HG03460 (cell line): ENCODE measurements at regions not wholly inside any gene's neighbourhood (a gene's known extent, or its start where the extent isn't known, plus 50 kb on each side); places are given as distances from the start of the nearest gene placed in this dataset.

ENCODE experiments used
- ATAC-seq: cut with Tn5 transposase; IDR thresholded peaks from one replicate; pipeline ENCODE4 v1.9.1; 2021; ENCODE audit not compliant: unreplicated experiment

DNA sequence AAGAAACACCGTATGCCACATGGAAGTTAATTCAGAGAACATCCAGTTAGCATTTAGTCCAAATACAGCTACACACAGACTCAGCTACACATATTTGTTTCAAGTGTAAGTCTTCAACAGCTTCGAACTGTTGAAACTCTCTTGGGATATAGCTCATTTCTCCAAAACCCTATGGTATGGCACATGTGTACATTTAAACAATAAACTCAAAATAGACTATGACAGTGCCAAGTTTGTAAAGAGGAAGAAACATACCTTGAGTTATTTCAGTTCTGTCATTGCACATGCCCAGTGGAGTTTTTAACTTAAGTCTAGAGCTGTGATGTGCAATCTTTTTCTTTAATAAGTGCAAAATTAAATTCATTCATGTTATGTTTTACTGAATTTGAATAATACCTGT is 155.1 kb upstream of the RAI14 start:
- ATAC-seq, result no peak

DNA sequence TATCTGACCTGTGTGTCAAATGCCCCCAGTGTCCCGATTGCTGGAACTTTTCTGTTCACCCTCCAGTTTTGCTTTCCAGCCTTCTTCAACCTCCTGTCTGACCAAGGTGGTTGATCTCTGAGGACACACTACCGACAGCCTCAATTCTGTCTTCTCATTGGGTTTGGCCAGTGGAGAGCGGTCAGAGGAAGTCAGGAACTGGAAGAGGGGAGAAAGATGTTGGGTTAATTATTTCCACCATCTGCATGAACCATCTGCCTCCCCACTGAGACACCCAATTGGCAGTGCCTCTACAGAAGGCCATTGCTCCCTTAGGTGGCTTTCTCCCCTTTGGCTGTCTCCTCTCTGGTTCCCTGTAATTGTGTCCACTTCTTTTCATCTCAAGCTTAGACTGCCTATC is 154.3 kb upstream of the RAI14 start:
- no peak for ATAC-seq

DNA sequence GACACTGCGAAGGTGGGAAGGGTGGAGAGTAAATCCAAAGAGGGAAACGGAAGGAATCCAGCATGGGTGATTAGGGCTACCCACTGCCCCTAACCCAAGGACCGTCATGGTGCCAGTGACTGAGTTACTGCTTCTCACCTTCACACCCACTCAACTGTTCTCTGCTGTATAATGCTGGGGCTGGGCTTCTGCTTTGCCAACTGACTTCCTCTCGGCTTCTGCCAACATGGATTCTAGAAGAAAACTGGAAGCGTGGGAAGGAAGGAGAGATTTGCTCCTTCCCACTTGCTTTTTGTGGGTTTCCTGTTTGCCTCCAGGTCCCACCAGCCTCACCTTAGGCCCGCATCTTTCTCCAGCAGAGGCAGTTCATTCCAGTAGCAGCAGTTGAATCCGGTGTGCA is 153.5 kb upstream of the RAI14 start:
- ATAC-seq, result no peak

DNA sequence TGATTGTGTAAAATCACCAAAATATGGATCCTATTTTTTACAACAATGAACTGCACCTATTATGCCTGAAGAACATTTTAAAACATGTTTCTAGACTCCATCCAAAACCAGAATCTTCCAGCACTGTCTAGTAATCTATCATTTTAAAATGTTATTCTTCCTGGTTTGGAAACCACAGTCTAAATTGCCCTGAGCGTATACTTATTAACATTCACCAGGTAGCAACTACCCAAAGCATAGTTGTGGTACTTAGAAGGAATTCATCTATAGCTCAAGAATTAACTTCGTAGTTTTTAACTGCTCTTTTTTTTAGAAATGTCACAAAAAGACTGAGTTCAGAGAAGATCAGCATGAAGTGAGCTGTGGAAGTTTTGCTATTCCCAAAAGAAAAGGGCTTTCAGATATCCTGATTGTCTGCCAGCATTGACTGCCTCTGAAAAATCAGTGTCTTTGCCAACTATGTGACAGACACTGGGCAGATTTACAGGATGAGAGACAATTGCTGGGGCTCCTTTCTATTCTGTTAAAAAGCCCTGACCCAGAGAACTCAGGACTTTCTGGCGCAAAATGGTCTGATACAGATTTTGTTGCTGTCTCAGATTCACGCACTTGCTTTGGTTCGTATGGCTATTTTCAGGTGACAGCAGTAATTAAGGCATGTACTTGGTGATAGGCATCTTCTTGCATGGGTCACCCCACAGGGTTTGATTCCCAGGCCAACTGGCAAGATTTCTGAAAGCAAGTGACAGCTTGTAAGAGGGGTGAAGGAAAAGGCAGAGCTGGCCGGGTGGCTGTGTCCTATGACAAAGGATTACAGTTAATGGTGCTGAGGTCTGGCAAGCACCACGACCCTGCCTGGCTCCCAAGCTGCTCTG is 152.5 kb upstream of the RAI14 start:
- ATAC-seq, result no peak

DNA sequence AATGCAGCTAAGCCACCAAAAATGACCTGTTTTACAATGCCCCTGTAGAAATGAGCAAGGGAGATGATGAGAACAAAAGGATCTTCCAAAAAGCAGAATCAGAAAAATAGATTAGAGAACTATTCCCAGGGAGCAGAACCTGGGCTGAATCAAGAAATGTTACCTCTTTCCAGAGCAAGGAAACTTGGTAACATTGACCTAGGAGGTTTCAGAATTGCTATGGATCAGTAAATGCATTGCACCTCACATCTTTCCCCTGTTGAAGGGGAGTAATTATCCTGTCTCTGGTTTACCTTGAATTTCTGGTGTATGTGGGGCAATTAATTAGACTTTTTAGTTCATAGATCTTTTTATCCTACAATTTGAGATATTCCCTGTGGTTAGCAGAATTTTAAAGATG is 151.2 kb upstream of the RAI14 start:
- ATAC-seq, result no peak

DNA sequence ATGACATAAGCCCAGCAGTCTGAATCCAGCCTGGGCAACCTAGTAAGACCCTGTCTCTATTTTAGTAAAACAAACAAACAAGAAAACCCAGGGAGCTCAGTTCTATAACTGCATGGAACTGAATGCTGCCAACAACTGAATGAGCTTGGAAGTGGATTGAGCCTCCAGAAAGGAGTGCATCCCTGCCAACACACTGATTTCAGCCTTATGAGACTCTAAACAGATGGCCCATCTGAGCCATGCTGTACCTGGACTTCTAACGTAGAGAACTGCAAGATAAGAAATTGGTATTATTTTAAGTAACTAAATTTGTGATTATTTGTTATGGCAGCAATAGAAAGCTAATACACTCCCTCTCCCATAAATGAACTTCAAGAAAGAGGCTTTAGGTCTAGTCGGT is 150.4 kb upstream of the RAI14 start:
- no peak for ATAC-seq

DNA sequence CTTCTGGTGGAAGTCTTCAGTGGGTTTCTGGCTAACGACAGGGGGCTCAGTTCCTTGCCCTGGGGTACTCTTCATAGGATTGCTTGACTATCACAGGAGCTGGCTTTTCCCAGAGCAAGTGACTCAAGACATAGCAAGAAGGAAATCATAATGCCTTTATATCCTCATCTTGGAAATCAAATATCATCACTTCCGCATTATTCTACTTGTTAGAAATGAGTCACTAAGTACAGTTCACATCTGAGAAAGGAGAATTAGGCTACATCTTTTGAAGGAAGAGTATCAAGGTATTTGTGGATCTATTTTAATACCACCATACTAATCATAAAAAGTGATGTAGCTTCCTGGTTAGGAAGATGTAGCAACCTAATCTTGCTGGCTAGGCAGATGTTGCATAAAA is 148.2 kb upstream of the RAI14 start:
- no peak for ATAC-seq

DNA sequence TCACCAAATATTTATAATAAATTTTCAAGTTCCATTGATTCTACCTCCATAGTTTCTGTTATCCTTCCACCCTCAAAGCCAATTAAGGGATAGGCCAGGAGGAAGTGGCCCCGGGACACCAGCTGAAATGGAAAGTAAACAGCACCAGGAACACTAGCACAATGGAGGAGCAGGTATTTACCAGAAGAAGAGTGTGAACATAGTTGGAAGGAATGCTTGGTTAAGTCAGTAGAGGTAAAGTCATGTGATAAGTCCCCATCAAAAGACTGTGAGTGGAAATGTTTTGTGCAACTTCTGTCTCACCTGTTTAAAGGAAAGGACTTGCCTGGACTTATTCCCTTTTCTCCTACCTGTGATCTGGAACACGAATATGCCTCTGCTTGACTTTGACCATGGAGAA is 146.7 kb upstream of the RAI14 start:
- ATAC-seq, result no peak

DNA sequence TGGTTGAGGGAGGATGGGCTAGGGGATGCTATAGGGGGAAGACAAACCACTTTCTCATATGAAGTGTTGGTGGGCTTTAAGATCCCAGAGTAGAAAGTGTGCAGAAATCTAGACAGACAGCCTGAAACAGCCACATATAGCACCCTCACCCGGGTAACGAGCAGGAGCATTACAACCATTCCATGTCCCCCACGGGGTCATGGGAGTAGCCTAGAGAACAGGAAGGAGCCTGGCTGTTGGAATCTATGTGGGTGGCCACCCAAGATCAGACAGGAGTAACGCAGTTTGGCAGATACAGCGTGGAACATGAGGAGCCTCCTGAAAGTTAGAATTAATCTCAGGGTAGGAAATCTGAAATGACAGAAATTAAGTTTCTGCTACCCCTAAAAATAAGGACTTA is 146.1 kb upstream of the RAI14 start:
- ATAC-seq, result no peak

DNA sequence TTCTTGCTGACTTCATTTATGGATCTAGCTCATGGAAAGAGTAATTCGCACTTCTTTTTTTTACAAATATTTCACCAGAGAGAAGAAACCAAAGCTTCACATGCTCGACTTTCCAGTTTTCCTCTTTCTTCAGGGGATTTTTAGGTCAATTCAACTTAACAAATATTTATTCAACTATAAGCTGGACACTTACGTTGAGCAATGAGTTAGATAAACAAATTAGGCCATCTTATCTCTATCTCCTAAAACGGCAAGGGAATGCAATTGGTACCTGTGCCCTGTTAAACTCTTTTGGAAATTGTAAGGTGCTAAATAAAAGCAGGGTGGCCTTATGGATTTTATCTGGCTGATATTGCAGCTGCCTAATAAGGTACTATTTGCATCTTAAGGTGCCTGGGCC is 145.1 kb upstream of the RAI14 start:
- ATAC-seq, result no peak

DNA sequence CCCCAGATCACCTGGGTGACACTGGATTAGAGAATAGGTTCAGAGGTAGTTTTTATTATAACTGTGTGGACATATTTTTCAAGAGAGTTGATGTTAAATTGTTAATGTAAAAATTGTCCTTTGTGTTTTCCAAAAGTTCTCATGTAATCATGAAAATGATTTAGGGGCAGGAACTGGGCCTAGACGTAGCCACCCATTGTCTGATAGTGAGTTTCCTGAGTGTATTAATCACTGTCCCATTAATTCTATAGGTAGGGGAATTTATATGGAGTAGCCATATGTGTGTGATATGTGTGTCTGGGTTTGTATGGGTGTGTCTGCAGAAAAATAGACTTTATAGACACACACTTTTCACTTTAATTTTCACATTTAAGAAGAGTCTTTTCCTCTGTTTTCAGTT is 144.6 kb upstream of the RAI14 start:
- ATAC-seq, result no peak

DNA sequence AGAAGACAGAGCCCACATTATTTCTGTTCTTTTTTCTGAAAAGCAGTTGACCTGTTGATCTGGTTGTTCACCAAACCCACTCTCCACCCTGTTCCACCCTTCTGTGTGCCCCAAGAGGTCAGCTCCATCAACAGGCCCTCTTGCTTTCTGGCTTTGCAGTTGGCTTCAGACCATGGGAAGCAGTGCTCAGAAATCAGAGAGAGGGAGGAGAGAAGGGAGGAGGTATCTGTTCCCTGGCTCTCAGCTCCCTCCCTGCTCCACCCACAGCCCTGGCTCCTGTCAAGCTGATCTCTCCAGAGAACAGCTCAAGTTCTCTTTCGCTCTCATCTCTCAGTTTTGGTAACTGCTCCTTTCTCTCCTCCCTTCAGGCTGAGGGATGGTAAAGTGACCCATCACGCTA is 144.2 kb upstream of the RAI14 start:
- ATAC-seq, result no peak

DNA sequence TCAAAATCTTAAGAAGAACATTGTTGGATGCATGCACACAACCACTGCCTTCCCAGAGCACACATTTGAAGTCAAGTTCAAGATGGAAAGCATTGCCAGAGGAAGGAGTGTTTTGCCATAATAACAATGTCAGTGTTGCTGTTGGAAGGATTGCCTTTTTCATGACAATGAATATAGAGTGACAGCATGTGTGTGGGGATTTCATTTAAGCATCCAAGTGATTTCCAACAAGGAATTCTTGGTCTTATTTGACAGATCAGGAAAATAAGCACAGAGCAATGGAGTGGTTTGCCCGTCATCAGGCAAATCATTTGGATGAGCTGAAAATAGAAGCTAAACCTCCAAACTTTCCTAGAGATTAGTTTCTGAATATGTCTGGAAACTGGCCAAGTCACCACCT is 140.0 kb upstream of the RAI14 start:
- ATAC-seq, result no peak

DNA sequence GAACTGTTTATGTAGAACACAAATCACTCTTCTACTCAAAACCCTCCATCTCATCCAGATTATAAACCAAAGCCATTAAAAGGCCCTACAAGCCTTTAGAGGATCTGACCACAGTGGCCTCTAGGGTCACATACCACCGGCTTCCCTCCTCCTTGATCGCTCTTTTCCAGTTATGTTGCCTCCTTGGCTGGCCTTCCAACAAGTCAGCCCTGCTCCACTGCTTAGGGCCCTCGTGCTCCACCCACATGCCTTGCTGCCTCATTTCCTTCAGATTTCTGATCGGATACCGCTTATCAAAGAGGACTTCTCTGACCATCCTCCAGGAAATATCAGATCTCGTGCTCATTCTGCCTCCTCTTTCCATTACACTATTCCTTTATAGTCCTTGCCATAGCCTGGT is 139.4 kb upstream of the RAI14 start:
- ATAC-seq, result no peak

DNA sequence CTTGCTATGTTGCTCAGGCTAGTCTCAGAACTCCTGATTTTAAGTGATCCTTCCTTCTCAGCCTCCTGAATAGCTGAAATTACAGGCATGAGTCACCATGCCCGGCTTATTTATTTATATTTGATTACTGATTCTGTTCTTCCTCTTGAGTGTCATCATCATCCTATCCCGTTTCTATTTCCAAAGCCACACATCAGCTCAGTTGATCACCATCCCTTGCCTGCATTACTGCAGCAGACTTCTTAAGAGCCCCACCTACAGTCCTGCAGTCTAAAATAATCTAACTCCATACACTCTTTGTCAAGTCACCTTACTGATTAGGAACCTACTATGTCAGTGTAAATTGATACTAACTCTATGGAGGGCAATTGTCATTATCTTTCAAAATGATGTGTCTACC is 138.9 kb upstream of the RAI14 start:
- ATAC-seq, result no peak

DNA sequence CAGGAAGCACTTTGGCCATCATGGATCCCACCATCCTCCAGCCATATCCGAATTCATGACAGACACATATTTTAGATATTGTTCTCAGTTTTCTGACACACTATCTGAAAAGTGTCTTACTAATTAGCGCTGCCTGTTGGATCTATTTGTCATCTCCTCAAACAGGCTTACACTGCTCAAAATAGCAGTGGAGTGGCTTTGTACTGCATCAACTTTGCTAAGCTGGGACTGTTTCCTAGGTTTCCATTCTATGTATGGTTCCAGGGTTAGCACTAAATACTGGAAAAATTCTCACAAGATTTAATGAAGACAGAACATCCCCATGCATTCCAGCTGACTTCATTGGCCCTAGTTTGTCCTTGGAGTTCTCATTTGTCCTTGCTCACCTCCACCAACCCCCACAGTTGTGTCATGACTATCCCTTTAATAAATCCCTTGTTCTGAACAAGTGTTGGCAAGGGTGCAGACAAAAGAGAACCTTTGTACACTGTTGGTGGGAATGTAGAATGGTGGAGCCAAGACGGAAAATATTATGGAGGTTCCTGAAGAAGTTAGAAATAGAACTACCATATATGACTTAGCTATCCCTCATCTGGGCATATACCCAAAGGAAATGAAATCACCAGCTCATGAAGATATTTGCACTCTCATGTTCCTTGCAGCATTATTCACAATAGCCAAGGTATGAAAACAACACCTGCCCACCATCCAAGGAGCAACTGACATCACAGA is 136.5 kb upstream of the RAI14 start:
- ATAC-seq, result no peak

DNA sequence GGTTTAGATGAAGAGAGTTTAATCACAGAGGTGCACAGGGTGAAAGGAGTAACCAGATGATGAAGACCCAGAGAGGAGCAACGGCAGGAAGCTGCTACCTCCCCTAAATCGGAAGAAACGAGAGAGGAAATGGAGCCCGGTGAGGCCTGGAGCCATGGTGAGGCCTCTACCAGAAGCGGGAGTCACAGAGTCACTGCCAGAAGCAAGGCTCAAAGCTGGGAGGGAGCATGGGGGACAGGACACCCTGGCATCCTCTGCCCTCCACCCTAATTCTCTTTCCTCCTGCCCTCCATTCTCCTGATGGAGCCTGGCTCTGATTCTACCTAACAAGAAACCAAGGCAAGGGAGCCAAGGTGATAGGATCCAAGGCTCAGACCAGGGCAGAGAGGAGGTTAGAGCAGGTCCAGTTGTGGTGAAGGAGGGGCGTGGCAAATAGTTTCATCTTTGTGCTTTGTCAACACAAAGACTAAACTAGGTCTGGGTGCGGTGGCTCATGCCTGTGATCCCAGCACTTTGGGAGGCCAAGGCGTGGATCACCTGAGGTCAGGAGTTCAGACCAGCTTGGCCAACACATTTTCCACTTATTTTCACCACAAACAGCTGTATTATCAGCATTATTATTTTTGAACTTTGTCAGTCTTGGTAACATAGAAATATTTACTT is 134.4 kb upstream of the RAI14 start:
- ATAC-seq, result no peak

DNA sequence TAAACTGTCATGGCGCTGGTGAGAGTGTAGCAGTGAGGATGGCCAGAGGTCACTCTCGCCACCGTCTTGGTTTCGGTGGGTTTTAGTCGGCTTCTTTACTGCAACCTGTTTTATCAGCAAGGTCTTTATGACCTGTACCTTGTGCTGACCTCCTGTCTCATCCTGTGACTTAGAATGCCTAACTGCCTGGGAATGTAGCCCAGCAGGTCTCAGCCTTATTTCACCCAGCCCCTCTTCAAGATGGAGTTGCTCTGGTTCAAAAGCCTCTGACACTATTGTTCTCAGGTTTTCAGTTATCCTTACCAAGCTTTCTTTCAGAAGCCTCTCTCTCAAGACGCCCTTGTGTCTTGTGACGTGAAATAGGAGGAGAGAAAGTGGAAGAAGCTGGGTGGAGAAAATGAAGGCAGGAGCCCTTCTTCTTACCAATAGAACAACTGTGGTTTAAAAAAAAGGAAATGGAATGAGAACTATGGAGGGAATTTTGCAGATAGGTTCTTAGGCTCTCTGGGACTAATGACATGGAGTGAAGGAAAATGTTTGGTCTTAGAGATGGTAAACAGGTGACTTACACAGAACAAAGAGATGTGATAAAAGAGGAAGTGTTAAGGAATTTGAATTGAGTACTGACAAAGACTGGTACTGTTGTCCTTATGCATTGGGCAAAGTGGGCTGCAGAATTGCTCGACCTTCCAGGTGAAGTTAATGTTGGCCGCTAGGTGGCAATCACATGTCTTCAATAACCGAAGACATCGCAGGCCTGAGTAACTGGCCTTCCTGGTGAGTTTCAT is 133.3 kb upstream of the RAI14 start:
- peak; percentile 83 for ATAC-seq

DNA sequence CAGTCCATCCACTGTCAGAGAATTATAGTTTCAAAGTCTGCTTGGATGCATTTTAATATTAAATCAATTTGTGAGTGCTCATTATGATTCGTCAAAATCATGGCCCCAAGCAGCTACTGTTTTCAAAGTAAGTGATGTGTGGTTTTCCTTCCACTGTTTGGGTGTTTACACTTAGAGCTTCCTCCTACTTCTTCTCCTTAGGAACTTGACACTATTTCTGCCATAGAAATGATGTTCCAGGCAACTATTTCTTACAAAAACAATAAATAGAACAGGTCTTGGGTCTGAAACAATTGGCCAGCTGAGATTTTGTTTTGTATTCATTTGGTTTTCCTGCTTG is 132.8 kb upstream of the RAI14 start:
- no peak for ATAC-seq

DNA sequence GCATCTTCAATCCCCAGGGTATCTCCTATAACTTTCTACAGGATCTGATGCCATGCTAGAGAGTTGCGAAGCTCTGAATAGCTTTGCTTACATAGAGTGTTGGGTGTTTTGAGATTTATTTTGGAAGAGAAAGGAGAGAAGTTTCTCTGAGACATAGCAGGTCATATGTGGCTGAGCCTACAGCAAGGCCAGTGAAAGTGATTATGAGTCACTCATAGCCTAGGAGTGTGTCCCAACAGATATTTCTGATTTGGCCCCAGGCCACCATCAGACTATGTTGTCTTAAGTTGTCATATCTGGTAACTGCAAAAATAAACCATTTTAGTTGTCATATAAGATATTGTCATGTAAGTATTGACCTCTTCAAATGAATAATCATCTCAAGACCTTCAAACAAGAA is 132.0 kb upstream of the RAI14 start:
- no peak for ATAC-seq

DNA sequence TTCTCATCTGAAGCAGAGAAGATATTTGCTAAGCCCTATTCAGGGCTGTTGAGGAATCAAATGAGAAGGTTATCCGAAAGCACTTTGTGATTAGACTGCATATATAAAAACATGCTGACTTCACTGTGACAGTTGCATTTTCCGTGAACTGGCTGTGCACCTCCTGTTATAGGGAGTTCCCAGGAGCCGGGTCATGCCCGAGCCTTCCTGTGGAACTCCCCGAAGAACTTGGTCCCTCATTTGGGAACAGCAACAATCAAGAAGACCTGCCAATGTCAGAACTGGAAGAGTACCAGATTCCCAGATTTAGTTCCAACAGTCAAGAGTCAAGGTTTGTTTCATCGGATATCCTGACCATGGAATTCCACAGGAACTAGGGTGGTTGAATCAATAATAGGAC is 130.4 kb upstream of the RAI14 start:
- ATAC-seq, result no peak
